Liver (tissue), 3 donors: ENCODE measurements at regions not wholly inside any gene's neighbourhood (a gene's known extent, or its start where the extent isn't known, plus 50 kb on each side); places are given as distances from the start of the nearest gene placed in this dataset.

Source experiments
- ATF3 ChIP-seq: IDR thresholded peaks from 2 replicates; pipeline ENCODE4 v1.6.1; 2016; ENCODE audit warnings: antibody characterized with exemption
- CTCF ChIP-seq: fragments of 150-350 bp; IDR thresholded peaks from 2 replicates; pipeline ENCODE4 v1.5.1; 2017; ENCODE audit warnings: improper control_type of control experiment, low read depth, low read length; ENCODE audit not compliant: missing input control
- EGR1 ChIP-seq, 2 donors: IDR thresholded peaks; 2 replicates each; pipeline ENCODE4 v1.6.1; 2016 to 2018; ENCODE audit warnings: antibody characterized with exemption in 2 of 2, low read depth in 2 of 2
- FOXA1 ChIP-seq: IDR thresholded peaks from 2 replicates; pipeline ENCODE4 v1.6.1; 2016; ENCODE audit warnings: antibody characterized with exemption
- GABPA ChIP-seq, 2 donors: IDR thresholded peaks in 1 of 2; conservative IDR thresholded peaks in 1 of 2; 2 replicates each; pipeline ENCODE4 v1.6.1; 2016; ENCODE audit warnings: antibody characterized with exemption in 2 of 2, mild to moderate bottlenecking in 1 of 2, moderate library complexity in 1 of 2
- HNF4G ChIP-seq: IDR thresholded peaks from 2 replicates; pipeline ENCODE4 v1.6.1; 2016; ENCODE audit warnings: antibody characterized with exemption
- JUND ChIP-seq, 2 donors: IDR thresholded peaks; 2 replicates each; pipeline ENCODE4 v1.6.1; 2016; ENCODE audit warnings: antibody characterized with exemption in 2 of 2
- NR2F2 ChIP-seq: IDR thresholded peaks from 2 replicates; pipeline ENCODE4 v1.6.1; 2016; ENCODE audit warnings: antibody characterized with exemption
- RAD21 ChIP-seq, 2 donors: IDR thresholded peaks; 2 replicates each; pipeline ENCODE4 v1.6.1; 2016; ENCODE audit warnings: antibody characterized with exemption in 2 of 2, mild to moderate bottlenecking in 2 of 2
- REST ChIP-seq: IDR thresholded peaks from 2 replicates; pipeline ENCODE4 v1.6.1; 2016; ENCODE audit warnings: antibody characterized with exemption, mild to moderate bottlenecking
- RXRA ChIP-seq, 2 donors: IDR thresholded peaks; 2 replicates each; pipeline ENCODE4 v1.6.1; 2017 to 2018; ENCODE audit warnings: antibody characterized with exemption in 2 of 2, mild to moderate bottlenecking in 1 of 2
- SP1 ChIP-seq: IDR thresholded peaks from 2 replicates; pipeline ENCODE4 v1.6.1; 2018; ENCODE audit warnings: antibody characterized with exemption, mild to moderate bottlenecking
- TAF1 ChIP-seq: conservative IDR thresholded peaks from 2 replicates; pipeline ENCODE4 v1.6.1; 2016; ENCODE audit warnings: antibody characterized with exemption, mild to moderate bottlenecking
- YY1 ChIP-seq: IDR thresholded peaks from 2 replicates; pipeline ENCODE4 v1.6.1; 2016; ENCODE audit warnings: antibody characterized with exemption, mild to moderate bottlenecking
- donor health status: healthy.
- donor health status: healthy.

- TF ChIP-seq TAF1 (no peak), CTCF (no peak), RAD21 (IDR thresholded peaks at IDR 0.05) (peak; percentile 5 to 56), JUND (IDR thresholded peaks at IDR 0.05) (no peak), SP1 (peak; percentile 54), NR2F2 (no peak), REST (no peak), ATF3 (no peak), GABPA (IDR thresholded peaks at IDR 0.05 in 1 of 2, conservative IDR thresholded peaks at IDR 0.05 in 1 of 2) (no peak), YY1 (no peak), FOXA1 (no peak), EGR1 (IDR thresholded peaks at IDR 0.05; ENCODE audit: low read depth in 2 of 2) (no peak), RXRA (IDR thresholded peaks at IDR 0.05) (peak in 1 of 2 donors; percentile 8), HNF4G (peak; percentile 26)
These were observed 200.6 kb upstream of the HMCN1 start for GRCh38 chr1:185533596-185533995.
